ENCODE measurements at regions not wholly inside any gene's neighbourhood (a gene's known extent, or its start where the extent isn't known, plus 50 kb on each side); places are given as distances from the start of the nearest gene placed in this dataset.

DNA sequence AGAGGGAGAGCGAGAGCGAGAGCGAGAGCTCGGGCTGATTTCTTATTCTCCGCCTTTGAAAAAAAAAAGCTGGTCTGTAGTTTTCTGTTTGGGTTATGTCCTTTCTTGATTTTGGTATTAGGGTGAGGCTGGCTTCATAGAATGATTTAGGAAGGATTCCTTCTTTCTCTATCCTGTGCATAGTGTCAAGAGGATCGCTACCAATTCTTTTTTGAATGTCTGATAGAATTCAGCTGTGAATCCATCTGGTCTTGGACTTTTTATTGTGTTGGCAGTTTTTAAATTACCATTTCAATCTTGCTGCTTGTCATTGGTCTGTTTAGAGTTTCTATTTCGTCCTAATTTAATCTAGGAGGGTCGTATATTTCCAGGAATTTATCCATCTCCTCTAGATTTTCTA is 1414.6 kb upstream of the MIR17HG start:
- no peak overlapping the region for H3K27ac Mint-ChIP-seq (ENCODE audit: unreplicated experiment)

DNA sequence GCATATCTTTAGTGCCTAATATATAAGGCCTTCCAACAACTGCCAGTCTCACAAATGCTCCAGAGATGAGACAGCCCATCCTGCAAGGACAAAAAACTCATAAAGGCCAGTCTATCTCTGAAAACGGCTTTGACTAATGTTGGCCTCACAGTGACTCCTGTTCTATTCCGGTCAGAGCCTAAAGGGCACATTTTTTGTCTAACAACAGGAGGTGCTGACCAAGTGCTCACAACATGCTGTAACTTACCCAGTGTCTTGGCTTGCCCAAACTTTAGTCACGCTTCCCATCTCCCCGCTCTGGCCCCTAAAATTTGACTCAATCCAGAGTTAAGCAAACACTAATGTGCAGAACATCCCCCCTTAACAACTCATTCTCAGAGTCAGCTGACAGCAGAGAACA is 1411.2 kb upstream of the MIR17HG start:
- H3K27ac Mint-ChIP-seq (ENCODE audit: unreplicated experiment) = no peak overlapping the region
- no peaks in the 10 kb centered on the region for H3K9me3 Mint-ChIP-seq (ENCODE audit: unreplicated experiment)
- no peaks in the 10 kb centered on the region for H3K27me3 Mint-ChIP-seq (ENCODE audit: unreplicated experiment)
- no peaks in the 10 kb centered on the region for H3K4me1 Mint-ChIP-seq (ENCODE audit: unreplicated experiment)
- no peak overlapping the region for H3K4me3 Mint-ChIP-seq (ENCODE audit: unreplicated experiment)
- TF ChIP-seq, protein P1, sequence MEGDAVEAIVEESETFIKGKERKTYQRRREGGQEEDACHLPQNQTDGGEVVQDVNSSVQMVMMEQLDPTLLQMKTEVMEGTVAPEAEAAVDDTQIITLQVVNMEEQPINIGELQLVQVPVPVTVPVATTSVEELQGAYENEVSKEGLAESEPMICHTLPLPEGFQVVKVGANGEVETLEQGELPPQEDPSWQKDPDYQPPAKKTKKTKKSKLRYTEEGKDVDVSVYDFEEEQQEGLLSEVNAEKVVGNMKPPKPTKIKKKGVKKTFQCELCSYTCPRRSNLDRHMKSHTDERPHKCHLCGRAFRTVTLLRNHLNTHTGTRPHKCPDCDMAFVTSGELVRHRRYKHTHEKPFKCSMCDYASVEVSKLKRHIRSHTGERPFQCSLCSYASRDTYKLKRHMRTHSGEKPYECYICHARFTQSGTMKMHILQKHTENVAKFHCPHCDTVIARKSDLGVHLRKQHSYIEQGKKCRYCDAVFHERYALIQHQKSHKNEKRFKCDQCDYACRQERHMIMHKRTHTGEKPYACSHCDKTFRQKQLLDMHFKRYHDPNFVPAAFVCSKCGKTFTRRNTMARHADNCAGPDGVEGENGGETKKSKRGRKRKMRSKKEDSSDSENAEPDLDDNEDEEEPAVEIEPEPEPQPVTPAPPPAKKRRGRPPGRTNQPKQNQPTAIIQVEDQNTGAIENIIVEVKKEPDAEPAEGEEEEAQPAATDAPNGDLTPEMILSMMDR (IDR thresholded peaks at IDR 0.05; ENCODE audit: unreplicated experiment) = no peak
- no peak for DNase-seq (ENCODE audit: low spot score)
- H3K36me3 Mint-ChIP-seq (ENCODE audit: low read depth, unreplicated experiment) = no peaks in the 10 kb centered on the region

More for the DNA sequence above, 1414.6 kb upstream of the MIR17HG start:
- Mint-ChIP-seq H3K9me3 (ENCODE audit: unreplicated experiment) (no peaks in the 10 kb centered on the region), H3K27me3 (ENCODE audit: unreplicated experiment) (no peaks in the 10 kb centered on the region), H3K36me3 (ENCODE audit: low read depth, unreplicated experiment) (no peaks in the 10 kb centered on the region), H3K4me1 (ENCODE audit: unreplicated experiment) (no peaks in the 10 kb centered on the region), H3K4me3 (ENCODE audit: unreplicated experiment) (no peak overlapping the region)
- TF ChIP-seq, protein P1 (IDR thresholded peaks at IDR 0.05; ENCODE audit: unreplicated experiment) = no peak
- no peak for DNase-seq (ENCODE audit: low spot score)

DNA sequence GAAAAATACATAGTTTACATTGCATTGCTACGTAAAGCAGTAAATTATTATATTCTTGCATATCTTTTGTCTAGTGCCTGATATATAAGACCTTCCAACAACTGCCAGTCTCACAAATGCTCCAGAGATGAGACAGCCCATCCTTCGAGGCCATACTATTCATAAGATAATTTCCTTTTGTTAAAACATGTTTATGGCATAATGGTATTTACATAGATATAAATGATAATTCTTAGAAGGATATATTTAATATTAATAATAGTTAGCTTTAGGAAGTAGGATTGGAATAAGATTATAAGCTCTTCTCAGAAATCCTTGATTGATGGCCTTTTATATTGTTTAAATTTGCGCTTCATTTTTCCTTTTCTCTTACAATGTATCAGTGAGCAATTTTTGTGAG is 1410.1 kb upstream of the MIR17HG start:
- no peaks in the 10 kb centered on the region for H3K36me3 Mint-ChIP-seq (ENCODE audit: low read depth, unreplicated experiment)
- no peak overlapping the region for H3K27ac Mint-ChIP-seq (ENCODE audit: unreplicated experiment)

DNA sequence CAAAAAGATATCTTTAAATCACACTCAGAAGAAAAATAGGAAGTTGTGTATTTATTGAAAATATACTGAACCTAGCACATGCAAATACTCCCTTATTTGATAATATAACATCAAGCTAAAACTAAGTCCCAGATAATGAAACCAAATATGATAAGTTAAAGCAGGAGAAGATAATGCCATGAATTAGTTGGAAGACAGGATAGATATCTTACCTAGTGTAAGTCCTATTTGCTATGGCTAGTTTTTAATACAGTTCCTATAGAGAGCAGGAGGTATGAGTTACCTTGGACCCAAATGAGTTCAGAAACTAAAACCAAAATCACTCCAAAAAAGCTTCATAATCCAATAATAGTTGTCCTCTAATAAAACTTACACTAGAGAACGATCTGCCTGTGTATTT is 1407.1 kb upstream of the MIR17HG start:
- no peaks in the 10 kb centered on the region for H3K4me1 Mint-ChIP-seq (ENCODE audit: unreplicated experiment)
- H3K27ac Mint-ChIP-seq (ENCODE audit: unreplicated experiment) = no peak overlapping the region
- DNase-seq (ENCODE audit: low spot score) = no peak
- TF ChIP-seq, protein P1 (IDR thresholded peaks at IDR 0.05; ENCODE audit: unreplicated experiment) = no peak
- H3K4me3 Mint-ChIP-seq (ENCODE audit: unreplicated experiment) = no peak overlapping the region
- H3K9me3 Mint-ChIP-seq (ENCODE audit: unreplicated experiment) = no peaks in the 10 kb centered on the region
- H3K27me3 Mint-ChIP-seq (ENCODE audit: unreplicated experiment) = no peaks in the 10 kb centered on the region
- H3K36me3 Mint-ChIP-seq (ENCODE audit: low read depth, unreplicated experiment) = no peaks in the 10 kb centered on the region

More for the DNA sequence above, 1410.1 kb upstream of the MIR17HG start:
- TF ChIP-seq, protein P1 (IDR thresholded peaks at IDR 0.05; ENCODE audit: unreplicated experiment) = no peak
- H3K9me3 Mint-ChIP-seq (ENCODE audit: unreplicated experiment) = no peaks in the 10 kb centered on the region
- H3K27me3 Mint-ChIP-seq (ENCODE audit: unreplicated experiment) = no peaks in the 10 kb centered on the region
- DNase-seq (ENCODE audit: low spot score) = no peak
- H3K4me1 Mint-ChIP-seq (ENCODE audit: unreplicated experiment) = no peaks in the 10 kb centered on the region
- no peak overlapping the region for H3K4me3 Mint-ChIP-seq (ENCODE audit: unreplicated experiment)

DNA sequence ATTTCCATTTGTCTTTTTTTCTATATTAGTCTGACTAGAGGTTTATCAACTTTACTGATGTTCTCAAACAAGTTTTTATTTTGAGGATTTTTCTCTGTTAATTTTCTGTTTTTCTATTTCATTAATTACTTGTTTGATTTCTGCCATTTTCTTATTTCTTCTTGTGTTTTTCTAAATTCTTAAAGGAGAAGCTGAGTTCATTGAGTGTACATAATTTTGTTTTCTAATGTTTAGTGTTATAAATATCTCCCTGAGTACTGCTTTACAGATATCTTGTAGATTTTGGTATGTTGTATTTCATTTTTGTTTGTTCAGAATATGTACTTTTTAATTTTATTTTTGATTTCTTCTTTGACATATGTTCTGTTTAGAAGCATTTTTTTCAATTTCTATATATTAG is 1404.3 kb upstream of the MIR17HG start:
- DNase-seq (ENCODE audit: low spot score) = no peak
- Mint-ChIP-seq H3K27ac (ENCODE audit: unreplicated experiment) (no peak overlapping the region), H3K36me3 (ENCODE audit: low read depth, unreplicated experiment) (no peaks in the 10 kb centered on the region), H3K9me3 (ENCODE audit: unreplicated experiment) (no peaks in the 10 kb centered on the region), H3K27me3 (ENCODE audit: unreplicated experiment) (no peaks in the 10 kb centered on the region), H3K4me1 (ENCODE audit: unreplicated experiment) (no peaks in the 10 kb centered on the region), H3K4me3 (ENCODE audit: unreplicated experiment) (no peak overlapping the region)
- TF ChIP-seq, protein P1 (IDR thresholded peaks at IDR 0.05; ENCODE audit: unreplicated experiment) = no peak
